Right lobe of liver (tissue), 6 donors: ENCODE measurements at regions not wholly inside any gene's neighbourhood (a gene's known extent, or its start where the extent isn't known, plus 50 kb on each side); places are given as distances from the start of the nearest gene placed in this dataset.

Experiments used
- ATAC-seq, 4 donors: fragments of 200-7000 bp; cut with Tn5 transposase; one replicate each; pipeline ENCODE4 v1.9.1; 2020; ENCODE audit warnings: mild to moderate bottlenecking in 4 of 4, moderate library complexity in 4 of 4
- DNase-seq, 3 donors: peaks; one replicate each; pipeline ENCODE4 v3.0.0-alpha.2; 2020
- H3K27ac ChIP-seq, 3 donors: fragments of 200-600 bp; one replicate each; pipeline ENCODE4 v1.8.0; 2022
- H3K27me3 ChIP-seq, 2 donors: fragments of 200-600 bp; one replicate each; pipeline ENCODE4 v1.8.0; 2022
- H3K36me3 ChIP-seq, 4 donors: fragments of 200-600 bp; sonication (generic) in 1 of 4; one replicate each; pipeline versions ENCODE4 v1.5.1 to v1.8.0; 2017 to 2022; ENCODE audit warnings: control low read depth in 1 of 4
- H3K4me1 ChIP-seq, 4 donors: fragments of 200-600 bp; sonication (generic) in 1 of 4; one replicate each; pipeline versions ENCODE4 v1.5.1 to v1.8.0; 2017 to 2022; ENCODE audit warnings: control low read depth in 1 of 4
- H3K4me3 ChIP-seq, 3 donors: fragments of 200-600 bp; one replicate each; pipeline ENCODE4 v1.8.0; 2022
- H3K9me3 ChIP-seq, 4 donors: fragments of 200-600 bp; sonication (generic) in 1 of 4; one replicate each; pipeline versions ENCODE4 v1.5.1 to v1.8.0; 2017 to 2022; ENCODE audit warnings: control low read depth in 1 of 4
- POLR2A ChIP-seq: fragments of 450-650 bp; IDR thresholded peaks from one replicate; pipeline ENCODE4 v1.6.1; 2017; ENCODE audit warnings: antibody characterized with exemption, mild to moderate bottlenecking
- WGBS: methylation state at CpG from one replicate; pipeline ENCODE4 v1.1.6; 2018; ENCODE audit warnings: low coverage, low lambda C conversion rate; ENCODE audit not compliant: insufficient coverage; ENCODE audit errors: missing lambda C conversion rate; 5-methylcytosine and 5-hydroxymethylcytosine counted together
- intact Hi-C, 2 donors: fragments of 100-400 bp; cut with DNase I; formaldehyde crosslinking; loops; one replicate each; pipeline versions ENCODE4 v1.11.2 to v1.14.1; 2022
- TF ChIP-seq, protein P1 (sequence below), 4 donors: fragments of 200-600 bp in 3 of 4; fragments of 450-650 bp in 1 of 4; IDR thresholded peaks; one replicate each; pipeline versions ENCODE4 v1.5.1 to v1.8.0; 2016 to 2022; ENCODE audit warnings: antibody characterized with exemption in 4 of 4, mild to moderate bottlenecking in 2 of 4
- donor health status: DM: no; HTN: yes; CAD: no.
- donor health status: DM: no; HTN: no; CAD: no.
- donor health status: DM: no; HTN: no; CAD: no.
- donor health status: DM: no; HTN: yes; CAD: no.
- donor health status: DM: no; HTN: yes; CAD: no.

DNA sequence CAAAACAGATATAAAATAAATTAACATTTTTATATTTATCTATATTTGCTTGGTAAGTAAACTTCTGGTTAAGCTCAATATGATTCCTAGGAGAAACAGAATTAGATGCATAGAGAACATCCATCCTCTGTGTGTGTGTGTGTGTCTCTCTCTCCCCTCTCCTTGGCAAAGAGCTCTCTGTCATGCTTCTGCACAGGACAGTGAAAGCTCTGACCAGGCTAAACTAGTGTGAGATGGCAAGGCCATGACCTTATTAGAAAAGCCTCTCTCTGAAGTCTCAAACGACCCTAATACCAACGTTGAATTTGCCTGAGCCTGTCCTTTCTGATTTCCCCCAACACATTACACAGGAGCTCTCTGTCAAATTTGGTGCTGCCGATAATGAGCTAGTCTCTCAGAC lies 746.0 kb downstream of the VGLL3 start:
- 19% methylated on average over 3 of the region's 3 CpGs for WGBS
- ATAC-seq = no peak
- Histone ChIP-seq H3K27ac (no peak overlapping the region), H3K9me3 (no peaks in the 10 kb centered on the region), H3K27me3 (no peaks in the 10 kb centered on the region), H3K4me1 (no peaks in the 10 kb centered on the region), H3K36me3 (no peaks in the 10 kb centered on the region), H3K4me3 (no peak overlapping the region)
- DNase-seq = no peak
- TF ChIP-seq, protein P1, sequence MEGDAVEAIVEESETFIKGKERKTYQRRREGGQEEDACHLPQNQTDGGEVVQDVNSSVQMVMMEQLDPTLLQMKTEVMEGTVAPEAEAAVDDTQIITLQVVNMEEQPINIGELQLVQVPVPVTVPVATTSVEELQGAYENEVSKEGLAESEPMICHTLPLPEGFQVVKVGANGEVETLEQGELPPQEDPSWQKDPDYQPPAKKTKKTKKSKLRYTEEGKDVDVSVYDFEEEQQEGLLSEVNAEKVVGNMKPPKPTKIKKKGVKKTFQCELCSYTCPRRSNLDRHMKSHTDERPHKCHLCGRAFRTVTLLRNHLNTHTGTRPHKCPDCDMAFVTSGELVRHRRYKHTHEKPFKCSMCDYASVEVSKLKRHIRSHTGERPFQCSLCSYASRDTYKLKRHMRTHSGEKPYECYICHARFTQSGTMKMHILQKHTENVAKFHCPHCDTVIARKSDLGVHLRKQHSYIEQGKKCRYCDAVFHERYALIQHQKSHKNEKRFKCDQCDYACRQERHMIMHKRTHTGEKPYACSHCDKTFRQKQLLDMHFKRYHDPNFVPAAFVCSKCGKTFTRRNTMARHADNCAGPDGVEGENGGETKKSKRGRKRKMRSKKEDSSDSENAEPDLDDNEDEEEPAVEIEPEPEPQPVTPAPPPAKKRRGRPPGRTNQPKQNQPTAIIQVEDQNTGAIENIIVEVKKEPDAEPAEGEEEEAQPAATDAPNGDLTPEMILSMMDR (IDR thresholded peaks at IDR 0.05) = no peak
- TF ChIP-seq POLR2A = no peak
- intact Hi-C loops = no loop called here

DNA sequence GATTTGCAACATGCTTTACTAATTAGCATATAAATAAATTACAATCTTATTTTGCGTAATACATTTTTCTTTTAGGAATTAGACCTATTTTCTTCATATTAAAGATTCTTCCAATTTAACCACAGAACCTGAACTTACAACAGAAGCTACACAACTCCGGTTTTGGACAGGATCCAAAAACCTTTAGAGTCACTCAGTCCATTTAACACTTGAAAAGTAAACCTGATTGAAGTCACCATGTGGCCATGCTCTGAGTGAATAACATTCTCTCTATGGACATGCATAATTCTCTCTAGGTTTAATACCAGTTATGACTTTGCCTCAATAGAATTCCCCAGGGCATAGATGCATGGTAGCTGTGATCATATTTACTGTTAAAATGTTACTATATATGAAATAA lies 751.0 kb downstream of the VGLL3 start:
- DNase-seq (no peak), ATAC-seq (no peak)
- TF ChIP-seq, protein P1 (IDR thresholded peaks at IDR 0.05) = no peak
- no peak for TF ChIP-seq POLR2A
- Histone ChIP-seq H3K4me1 (no peaks in the 10 kb centered on the region), H3K9me3 (no peaks in the 10 kb centered on the region), H3K4me3 (no peak overlapping the region), H3K27me3 (no peaks in the 10 kb centered on the region), H3K27ac (no peak overlapping the region), H3K36me3 (no peaks in the 10 kb centered on the region)
- WGBS = 37% methylated on average over 2 of the region's 2 CpGs
- intact Hi-C loops = no loop called here

DNA sequence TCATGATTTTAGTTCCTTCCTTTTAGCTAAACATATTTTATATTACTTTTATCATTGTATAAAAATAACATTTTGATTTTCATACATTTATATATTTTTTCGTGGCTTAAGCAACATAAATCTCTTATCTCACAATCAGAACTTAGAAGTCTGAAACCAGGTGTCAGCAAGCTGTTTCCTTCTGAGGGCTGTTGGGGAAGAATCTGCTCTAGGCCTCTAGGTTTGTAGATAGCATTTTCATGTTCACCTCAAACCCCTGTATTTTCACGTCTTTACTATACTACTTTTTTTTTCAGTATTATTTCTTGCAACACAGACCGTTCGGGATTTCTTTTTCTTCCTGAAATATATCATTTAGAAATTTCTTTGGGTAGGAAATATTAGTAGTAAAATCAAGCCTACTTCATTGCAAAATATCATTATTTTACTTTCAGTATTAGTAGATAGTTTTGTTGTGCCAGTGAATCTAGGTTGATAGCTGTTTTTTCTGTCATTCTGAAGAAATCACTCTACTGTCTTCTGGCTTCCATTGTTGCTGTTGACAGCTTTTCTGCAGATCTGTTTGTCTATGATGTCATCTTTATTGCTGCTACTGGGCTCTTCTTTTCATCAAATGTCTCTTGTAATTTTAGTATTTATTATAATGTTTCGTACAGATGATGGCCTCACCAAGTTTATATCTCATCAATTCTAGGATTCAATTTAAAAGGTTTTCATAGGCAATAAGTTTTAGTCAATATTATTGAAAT lies 756.3 kb downstream of the VGLL3 start:
- 41% methylated on average over 5 of the region's 5 CpGs for WGBS
- intact Hi-C loops = no loop called here
- no peaks in the 10 kb centered on the region for H3K9me3 ChIP-seq
- H3K4me1 ChIP-seq = no peaks in the 10 kb centered on the region
- H3K27ac ChIP-seq = no peak overlapping the region
- no peak for DNase-seq
- H3K36me3 ChIP-seq = no peaks in the 10 kb centered on the region
- TF ChIP-seq, protein P1 (IDR thresholded peaks at IDR 0.05) = no peak
- no peak for TF ChIP-seq POLR2A
- no peak for ATAC-seq
- H3K27me3 ChIP-seq = no peaks in the 10 kb centered on the region
- no peak overlapping the region for H3K4me3 ChIP-seq

DNA sequence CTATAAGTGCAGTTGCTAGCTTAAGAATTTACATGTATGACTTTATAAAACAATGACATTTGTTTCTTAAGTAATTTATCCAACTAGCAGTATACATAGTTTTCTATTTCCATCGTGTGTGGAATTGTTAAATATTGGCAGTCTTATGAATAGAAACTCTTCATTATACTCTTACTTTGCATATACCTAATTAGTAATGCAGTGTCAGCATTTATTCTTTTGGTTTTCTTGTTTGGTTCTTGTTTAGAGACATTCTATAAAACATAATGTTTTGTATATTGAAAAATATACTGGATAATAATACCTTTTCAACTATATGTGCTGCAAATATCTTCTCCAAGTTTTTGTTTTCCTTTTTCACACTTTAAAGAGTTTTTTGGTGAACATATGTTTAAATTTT lies 760.2 kb downstream of the VGLL3 start:
- no peak overlapping the region for H3K27ac ChIP-seq
- H3K4me1 ChIP-seq = no peaks in the 10 kb centered on the region
- no peak overlapping the region for H3K4me3 ChIP-seq
- TF ChIP-seq, protein P1 (IDR thresholded peaks at IDR 0.05) = no peak
- no peak for TF ChIP-seq POLR2A
- no peaks in the 10 kb centered on the region for H3K9me3 ChIP-seq
- WGBS = 44% methylated on average over 1 of the region's 1 CpG
- ATAC-seq (no peak), DNase-seq (no peak)
- H3K27me3 ChIP-seq = no peaks in the 10 kb centered on the region
- H3K36me3 ChIP-seq = no peaks in the 10 kb centered on the region
- intact Hi-C loops = no loop called here

DNA sequence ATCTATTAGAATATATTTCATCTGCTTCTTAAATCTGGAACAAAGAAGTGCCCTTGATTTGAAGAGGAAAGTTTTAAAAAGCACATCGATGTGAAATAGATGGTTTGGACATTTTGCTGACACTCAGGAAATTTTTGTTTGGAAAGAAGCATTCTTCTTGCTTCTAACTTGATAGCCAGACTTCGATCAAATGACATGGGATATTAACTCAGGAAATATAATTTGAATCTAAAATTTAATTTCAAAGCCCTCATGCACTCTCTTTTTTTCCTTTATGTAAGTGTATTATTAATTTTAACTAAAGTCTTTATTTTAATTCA lies 761.2 kb downstream of the VGLL3 start:
- Histone ChIP-seq H3K4me1 (no peaks in the 10 kb centered on the region), H3K36me3 (no peaks in the 10 kb centered on the region), H3K27ac (no peak overlapping the region), H3K27me3 (no peaks in the 10 kb centered on the region), H3K9me3 (no peaks in the 10 kb centered on the region), H3K4me3 (no peak overlapping the region)
- WGBS = 39% methylated on average over 2 of the region's 2 CpGs
- no peak for ATAC-seq
- intact Hi-C loops = no loop called here
- no peak for DNase-seq
- no peak for TF ChIP-seq POLR2A
- TF ChIP-seq, protein P1 (IDR thresholded peaks at IDR 0.05) = no peak
